T-helper 2 cell (primary cell): ENCODE measurements at regions not wholly inside any gene's neighbourhood (a gene's known extent, or its start where the extent isn't known, plus 50 kb on each side); places are given as distances from the start of the nearest gene placed in this dataset.

Source experiments
- DNase-seq, 5 experiments: peaks; one replicate each; pipeline versions ENCODE4 v3.0.0 to v3.0.0-alpha.2; 2012 to 2022

DNA sequence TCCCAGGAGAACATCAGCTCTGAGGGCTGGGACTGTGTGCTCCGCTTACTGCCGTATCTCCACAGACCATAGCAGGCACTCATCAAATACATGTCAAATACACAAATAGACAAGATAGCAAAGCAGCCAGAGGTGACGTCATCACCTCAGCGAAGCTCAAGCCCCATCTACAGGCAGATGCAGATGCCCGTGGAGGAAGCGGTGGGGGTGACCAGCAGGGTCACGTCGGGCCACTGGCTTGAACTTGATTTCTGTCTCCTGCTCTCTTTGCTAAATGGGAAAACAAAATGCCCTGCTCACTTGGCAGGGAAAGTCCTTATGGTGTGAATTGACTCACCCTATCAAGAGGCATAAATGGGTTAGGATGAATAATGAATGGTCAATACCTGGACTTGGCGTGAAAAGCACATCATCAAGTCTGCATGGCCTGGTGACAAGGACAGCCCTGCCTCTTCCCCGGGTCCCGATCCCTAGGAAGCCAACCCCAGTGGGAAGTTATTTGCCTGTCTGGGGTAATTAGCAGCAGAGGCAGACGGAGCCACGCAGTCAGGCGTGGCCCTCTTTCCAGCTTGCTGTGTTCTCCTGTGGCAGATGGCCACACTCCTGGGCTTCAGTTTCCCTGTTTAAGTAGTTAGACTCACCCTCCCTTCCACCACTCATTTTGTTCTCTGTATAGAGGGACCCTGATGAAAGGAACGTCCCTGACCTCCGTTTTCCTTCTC, 536.0 kb downstream of the NPHP4 start:
- no peak for DNase-seq

DNA sequence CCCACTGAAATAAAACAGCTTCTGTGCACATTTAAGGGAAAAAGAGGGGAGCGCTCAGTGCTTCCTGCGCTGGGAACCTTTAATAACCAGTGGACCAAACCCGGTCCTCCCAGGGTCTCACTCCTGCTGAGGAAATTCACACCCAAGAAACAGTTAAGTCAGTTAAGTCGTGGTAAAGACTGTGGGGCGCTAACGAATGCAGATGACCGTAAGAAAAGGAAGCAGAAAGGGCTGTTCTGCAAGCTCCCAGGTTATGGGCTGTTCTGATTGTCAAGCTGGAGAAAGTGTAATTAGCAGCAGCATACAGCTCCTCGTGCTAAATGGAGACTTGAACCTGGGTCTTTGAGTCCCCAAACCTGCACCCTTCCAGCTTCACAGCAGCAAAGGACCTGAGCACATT, 536.6 kb downstream of the NPHP4 start:
- no peak for DNase-seq

DNA sequence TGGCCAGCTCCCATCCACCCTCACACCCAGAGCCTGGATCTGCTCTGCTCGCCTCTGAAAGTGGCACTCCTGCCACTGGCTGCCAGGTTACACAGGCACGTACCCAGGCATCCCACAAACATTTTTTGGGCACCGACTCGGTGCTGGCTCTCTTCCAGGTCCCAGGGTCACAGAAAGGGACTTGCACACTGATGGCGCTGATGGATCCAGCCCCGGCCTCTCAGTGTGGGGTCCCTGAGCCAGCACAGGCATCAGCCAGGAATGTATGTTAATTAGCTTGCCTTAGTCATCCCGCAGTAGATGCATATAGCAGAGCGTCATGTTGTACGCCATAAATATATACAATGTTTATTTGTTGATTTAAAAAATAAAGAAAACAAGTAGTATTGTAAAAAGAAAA, 537.2 kb downstream of the NPHP4 start:
- no peak for DNase-seq

DNA sequence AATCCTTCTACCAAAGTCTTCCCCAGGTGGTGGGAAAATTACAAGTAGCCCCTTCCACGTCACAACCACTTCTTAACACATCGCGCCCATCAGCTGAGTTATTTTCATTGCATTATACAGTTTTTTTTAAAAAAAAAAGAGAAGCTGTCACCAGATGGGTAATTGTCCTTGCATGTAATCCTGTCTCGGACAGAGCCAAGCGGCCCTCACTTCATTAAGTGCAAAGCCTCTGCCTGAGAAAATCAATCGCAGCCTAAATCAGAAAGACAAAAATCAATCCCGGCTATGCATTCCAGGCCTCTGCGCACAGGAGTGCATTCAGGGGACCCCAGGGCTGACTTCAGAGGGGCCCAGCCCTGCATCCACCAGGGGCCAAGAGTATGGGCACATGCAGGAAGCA, 538.9 kb downstream of the NPHP4 start:
- no peak for DNase-seq

DNA sequence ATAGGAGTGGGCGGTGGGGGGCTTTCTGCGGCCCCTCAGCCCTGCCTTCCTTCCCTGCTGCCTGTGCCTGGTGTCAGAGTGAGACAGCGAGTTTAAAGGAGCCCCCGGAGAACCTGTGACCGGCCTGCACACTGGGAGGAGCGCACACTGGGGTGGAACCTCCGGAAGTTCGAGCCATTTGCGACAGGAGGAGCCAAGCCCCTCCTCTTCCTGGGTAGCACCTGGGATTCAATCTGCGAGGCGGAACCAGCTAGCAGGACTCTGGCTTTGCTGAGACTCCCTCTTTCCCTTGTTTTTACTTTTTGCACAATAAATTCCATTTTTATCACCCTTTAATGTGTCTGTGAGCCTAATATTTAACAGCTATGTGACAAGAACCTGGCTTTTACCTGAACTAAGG, 540.6 kb downstream of the NPHP4 start:
- no peak for DNase-seq

DNA sequence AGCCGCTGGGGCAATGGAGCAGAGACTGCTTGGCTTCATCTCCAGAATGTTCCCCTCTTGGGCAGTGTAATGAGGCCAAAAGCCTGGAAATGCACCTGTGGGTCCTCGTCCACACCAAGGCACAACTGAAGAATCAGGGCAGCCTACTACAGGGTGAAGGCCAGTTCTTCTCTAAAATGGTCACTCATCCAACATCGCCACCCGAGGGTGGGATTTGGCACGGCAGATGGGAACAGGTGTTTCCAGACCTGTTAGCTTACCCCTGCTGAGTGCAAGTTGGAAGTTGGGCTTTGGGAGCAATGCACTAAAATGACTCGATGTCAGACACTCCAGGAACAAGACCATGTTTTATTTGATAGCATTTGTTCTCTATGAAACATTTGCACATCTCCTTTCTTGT, 543.7 kb downstream of the NPHP4 start:
- DNase-seq, result peak in 1 of 5 experiments; percentile 7

DNA sequence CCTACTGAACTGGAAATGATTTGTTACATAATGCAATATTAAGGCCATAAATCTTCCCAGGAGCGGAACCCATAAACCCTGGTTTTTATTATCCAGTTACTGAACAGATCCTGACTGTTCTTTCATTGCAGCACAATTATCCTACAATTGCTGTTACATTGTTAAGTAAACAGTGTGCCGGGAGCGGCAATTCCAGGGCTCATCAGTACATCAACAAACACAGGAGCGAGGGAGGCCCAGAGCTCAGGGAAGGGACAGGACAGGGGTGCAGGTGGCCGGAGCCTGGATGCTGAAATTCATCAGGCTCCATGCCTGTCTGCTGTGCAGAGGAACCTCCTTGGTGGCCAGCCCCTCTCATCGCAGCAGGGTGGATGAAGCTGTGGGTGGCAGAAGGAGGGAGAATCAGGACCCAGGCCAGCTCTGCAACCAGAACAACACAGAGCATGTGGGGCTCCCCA, 544.7 kb downstream of the NPHP4 start:
- no peak for DNase-seq

DNA sequence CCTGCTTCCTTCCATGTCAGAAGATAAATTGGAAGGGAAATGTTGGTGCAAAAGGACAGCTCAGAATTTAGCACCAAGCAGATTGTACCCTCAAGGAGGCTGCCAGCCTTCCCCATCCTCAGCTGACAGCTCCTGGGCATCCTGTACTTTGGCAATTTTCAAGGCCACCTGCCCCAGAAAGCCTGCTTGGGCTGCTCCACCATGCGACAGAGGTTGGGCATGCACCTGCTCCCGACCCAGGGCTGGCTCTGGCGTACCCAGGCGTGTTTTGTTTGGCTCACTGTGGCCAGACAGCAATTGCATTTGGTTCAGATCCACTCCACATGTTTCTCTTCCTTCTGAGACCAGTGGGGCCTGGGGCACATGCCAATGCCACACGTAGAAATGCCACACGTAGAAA, 547.8 kb downstream of the NPHP4 start:
- DNase-seq, result no peak

DNA sequence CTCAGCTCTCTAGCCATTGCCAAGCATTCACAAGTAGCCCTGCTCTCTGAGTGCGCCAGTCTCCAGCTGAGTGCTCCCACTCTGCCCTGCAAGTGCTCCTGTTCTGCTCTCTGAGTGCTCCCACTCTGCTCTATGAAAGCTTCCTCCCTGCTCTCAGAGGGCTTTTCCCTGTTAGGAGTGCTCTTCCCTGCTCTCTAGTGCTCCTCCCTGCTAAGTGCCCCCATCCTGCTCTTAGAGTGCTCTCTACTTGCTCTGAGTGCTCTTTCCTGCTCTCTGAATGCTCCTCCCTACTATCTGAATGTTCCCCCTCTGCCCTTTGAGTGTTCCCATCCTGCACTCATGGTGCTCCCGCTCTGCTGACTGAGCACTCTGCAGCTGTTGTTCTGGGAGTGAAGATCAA, 555.4 kb downstream of the NPHP4 start:
- no peak for DNase-seq

DNA sequence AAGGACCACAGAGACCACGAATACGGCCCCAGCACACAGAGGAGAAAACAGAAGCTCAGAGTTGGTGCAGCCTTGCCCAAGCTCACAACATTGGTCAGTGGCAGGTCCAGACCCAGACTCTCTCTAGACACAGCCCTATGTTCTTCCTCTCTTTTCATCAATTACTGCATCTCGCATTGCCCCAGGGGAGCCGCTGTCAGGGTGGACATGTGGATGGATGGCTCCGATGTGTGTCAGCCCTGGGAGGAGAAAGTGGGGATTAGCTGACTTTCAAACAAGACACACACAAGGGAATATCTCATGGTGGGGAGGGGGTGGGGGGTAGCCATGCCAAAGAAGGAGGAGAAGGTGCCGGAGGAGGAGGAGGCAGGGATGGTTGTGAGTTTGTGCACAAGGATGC, 556.8 kb downstream of the NPHP4 start:
- no peak for DNase-seq

DNA sequence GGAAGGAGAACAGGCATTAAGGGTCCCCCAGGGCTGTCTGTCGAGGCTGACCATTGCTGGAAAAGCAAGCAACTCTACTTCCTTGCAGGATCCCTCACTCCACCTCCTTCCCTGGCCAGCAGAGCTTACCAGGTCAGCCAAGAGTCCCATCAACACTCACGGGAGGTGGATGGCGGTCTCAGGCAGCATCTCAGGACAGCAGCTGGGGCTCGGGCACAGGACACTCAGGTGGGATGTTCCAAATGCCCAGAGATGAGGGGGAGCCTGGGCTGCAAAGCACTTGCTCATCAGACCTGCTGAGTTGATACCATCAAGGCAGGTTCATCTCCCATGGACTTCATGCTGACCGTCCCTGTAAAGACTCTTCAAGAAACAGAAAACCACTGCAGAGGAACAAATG, 559.8 kb downstream of the NPHP4 start:
- DNase-seq, result no peak

DNA sequence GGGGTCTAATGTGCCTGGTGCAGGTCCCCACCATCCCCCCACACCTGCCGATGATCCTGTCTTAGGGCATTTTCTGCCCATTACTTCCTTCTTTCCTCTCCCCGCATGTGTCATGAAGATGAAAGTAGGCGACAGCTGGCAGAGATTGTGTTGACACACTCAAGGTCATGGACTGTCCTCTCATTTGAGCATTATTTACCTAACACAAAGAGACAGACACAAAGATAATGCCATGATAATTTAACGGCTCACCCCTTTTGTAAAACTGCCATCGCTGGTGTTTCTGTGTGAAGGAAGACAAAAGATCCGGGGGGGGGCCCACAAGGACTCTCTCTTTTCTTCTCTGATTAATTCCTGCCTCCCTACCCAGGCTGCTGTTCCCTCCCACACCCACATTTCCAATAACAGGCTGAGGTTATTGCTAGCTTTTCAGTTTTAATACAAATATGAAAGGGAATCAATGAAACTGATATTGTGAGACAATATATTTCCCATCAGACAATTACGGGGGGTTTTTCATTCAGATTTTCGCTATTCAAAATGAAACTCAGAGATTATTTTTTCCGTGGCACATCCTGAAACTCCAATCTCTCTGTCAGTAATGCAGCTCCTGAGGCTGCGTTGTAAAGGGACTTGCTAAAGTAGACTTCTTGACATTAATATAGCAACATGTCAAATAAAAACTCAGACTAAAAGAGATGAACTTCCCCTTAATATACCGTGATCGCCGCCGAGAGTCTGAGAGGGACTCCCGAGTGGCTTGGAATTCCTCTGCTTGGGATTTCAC, 561.1 kb downstream of the NPHP4 start:
- no peak for DNase-seq

DNA sequence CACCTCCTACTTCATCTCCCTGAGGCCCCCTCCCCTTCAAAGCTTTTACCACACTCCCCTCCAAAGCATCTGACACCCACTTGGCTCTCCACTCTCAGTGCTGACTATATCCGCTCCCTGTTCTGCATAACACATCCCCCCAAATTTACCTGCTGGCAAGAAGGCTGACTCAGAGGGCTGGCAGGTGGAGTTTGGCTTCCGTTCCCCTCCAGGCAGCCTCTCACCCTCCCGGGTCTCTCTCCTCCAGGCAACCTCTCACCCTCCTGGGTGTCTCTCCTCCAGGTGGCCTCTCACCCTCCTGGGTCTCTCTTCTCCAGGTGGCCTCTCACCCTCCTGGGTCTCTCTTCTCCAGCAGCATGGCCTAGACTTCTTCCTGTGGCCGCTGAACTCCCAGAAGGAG, 562.1 kb downstream of the NPHP4 start:
- DNase-seq, result no peak

DNA sequence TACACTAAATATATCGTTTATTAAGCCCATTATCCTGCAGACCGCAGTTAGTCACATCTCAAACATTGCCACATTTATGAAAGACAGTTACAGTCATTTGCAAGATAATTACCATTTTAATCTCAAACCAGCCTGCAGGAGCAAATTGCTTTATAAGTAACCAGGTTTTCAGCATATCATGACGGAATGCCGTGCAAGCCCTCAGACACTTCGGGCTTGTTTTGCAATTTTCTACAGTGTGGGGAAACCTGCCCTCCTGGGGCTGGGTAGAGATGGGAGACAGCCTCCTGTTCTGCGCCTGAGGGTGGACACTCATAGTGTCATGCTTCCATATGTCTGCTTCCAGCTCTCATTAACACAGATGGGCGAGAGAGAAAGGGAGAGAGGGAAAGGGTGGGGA, 563.9 kb downstream of the NPHP4 start:
- DNase-seq, result no peak

DNA sequence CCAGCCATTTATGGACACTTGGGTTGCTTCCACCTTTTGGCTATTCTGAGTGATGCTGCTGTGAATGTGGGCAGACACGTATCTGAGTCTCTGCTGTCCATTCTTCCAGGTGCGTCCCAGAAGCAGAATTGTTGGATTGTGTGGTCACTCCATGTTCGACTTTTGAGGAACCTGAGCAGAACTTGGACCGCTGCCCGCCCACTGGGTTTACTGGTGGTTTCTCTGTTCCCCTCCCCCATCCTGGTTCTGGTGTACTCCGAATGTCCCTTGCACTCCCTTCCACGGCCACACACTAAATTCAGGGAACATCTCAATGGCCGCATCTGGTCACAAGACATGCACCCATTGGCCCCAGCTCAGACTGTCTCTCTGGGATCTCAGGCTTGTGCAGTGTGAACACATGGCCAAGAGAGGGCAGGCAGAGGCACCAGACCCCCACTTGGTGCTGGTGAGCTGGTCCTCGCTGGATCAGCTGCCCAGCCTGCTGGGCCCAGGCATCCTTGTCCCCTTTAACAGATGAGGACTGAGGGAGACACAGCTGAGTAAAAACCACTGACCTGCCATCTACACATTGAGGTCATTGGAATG, 565.1 kb downstream of the NPHP4 start:
- DNase-seq, result no peak

DNA sequence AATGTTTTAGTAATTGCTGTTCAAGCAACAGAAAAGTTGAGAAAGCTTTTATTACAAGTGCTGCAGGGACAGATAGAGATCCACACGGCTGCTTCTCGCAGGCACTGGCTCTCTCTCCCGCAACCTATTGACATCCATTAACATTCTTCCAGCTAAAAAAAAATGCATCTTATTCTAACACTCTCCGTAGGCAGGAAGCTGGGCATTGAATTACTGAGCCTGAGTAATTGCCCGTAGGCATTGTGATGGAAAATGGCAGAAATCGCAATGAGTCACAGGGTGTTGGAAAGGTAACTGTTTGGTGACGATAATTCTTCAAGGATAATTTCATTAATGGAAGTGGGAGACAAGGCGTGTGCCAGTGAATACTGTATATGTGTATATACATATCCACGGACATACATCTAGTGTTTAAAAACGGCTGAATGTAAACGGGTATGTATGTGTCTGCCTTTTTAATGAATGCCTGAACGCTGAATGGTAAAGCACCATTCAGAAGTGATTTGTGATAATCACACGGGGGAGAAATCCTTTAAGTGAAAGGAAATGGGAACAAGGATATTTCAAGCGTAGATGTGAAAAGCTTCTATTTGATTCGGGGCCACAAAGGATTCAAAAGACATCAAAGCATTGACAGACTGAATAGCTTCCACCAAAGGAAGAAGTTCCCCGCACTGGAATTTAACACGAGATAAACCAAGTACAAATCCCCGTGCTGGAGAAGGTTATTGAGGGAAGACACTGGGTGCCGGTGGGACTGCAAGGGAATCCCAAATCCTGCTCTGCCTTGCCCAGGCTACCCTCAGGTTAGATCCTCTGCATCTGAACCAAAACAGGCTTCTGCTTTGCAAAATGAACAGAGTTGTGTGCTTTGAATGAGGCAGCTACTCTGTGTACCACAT, 567.2 kb downstream of the NPHP4 start:
- no peak for DNase-seq

DNA sequence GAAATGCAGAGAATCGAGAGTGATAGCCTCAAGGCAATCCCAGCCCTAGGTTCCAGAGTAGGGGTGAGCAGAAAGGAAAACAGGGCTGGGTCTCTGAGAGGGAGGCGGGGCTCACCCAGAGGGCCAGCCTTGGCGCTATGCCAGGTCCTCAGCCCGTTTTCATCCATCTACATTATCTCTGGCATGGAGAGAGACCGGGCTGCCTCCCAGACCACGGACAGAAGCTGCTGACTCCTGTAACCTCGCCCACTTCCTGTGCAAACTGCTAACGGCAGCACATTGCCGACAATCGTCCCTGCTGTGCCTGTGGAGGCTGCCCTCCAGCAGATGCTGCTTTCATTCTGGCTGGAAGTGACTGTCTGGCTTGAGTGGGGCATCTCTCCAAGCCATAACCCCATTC, 569.1 kb downstream of the NPHP4 start:
- DNase-seq, result peak in 2 of 5 experiments; percentile 17 to 41

DNA sequence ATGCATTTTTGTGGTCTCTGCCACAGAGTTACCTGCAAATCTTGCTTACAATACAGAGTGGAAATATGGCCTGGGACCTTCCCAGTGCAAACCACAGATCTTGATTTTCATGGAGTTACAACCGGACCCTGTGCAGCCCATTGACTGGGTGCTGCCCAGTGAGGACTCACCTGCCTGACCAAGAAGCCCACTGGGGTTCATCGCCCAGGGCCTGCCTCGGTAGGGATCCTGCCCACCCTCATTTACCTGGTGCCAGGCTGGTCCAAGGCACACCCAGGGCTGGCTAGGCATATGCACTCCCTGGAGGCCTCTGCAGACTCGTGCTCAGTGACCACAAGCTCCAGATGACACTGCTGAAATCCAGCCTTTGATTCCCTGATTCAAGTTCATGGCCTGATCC, 572.7 kb downstream of the NPHP4 start:
- no peak for DNase-seq

DNA sequence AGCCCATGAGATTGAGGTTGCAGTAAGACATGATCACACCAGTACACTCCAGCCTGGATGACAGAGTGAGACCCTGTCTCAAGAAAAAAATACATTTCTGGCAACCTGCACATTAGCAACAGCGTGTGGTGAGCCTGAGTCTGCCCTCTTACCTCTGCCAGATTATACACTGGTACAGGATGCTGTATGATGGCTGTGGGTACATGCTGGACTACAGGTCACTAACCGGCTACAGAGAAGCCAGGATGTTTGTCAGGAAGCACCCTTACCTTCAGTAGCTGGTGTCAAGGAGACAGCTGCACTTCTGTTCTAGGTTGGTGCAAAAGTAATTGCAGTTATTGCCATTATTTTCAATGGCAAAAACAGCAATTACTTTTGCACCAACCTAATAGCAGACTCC, 575.7 kb downstream of the NPHP4 start:
- DNase-seq, result no peak

DNA sequence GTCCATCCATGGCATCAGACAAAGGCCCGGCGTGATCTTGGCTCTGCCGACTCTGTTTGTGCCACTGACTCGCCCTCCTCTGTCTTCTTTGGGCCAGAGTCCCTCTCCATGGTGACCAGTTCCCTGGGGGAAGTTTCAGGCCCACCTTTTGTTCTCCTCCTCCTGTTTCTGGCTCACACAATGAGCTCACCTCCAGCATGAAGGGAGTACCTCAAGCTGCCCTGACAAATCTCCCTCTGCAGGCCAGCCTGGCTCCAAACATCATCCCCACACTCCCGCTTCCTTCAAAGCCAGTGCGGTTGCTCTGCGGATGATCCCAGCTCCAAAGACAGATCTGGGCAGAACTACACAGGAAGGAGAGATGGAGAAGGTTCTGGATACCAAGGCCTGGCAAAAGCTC, 576.6 kb downstream of the NPHP4 start:
- no peak for DNase-seq

DNA sequence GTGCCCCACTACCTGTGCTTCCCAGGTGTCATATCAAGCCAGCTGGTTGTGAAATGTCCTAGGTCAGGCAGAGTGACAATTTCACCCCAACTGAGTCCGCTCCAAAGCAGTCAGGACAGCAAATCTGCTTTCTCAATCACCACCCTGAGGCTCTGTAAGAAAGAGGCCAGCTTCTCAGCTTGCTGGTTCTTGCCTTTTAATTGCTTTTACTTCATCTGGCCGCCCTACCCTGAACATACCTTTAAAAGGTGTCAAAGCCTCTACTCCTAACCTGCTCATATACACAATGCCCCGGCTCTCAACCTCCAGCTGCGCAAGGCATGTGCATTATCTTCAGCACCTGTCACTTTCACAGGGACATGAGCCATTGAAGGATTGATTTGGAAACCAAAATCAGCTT, 581.6 kb downstream of the NPHP4 start:
- DNase-seq, result no peak

DNA sequence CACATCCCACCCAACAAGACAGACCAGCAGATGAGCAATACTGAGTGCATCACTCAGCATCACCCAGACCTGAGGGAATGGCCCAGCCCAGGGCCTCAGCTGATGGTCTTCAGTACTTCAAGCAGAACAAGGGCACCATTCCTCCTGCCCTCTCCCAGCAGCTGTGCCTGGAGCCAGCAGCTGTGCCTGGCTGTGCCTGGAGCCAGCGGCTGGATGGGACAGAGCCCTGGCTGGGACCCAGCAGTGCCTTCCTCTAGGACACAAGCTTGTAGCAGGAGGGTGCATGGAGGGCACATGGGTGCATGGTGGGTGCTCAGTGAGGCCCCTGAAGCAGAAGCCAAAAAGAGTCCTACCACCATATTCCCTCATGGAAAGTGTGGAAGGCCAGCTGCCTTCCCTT, 583.8 kb downstream of the NPHP4 start:
- no peak for DNase-seq

DNA sequence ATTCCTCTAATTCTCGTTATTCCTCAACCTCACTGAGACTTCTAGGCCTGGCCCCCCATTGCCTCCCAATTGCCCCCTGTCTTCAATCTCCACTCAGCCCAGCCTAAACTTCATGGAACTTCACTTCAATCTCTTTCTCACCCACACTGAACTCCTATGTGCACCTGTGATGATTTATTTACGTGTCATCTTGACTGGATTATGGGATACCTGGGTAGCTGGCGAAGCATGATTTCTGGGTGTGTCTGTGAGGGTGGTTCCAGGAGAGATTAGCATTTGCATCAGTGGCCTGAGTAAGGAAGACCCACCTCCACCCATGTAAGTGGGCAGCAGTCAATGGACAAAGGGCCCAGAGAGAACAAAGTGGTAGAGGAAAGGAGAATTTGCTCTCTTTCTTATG, 587.0 kb downstream of the NPHP4 start:
- DNase-seq, result no peak
